ENCODE measurements at regions not wholly inside any gene's neighbourhood (a gene's known extent, or its start where the extent isn't known, plus 50 kb on each side); places are given as distances from the start of the nearest gene placed in this dataset.

DNA sequence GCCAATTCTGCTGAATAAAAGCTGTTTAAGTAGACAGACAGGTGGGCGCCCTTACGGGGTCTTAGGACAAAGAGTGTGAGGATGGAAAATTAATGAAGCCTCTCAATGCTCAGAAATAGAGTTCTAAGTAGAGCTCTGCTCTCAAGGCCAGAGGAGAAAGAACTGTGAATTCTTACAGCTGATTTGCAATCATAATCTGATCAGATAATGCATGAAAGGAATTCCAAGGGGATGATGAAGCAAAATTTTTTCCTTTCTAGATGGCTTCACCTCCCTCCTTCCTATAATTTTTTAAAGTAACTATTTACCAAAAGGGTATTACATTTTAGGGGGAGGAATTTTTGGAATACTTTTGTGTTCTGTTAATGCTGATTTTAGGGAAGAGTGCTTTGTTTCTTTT, 308.1 kb upstream of the HS3ST5 start:
- TF ChIP-seq ZSCAN9 (CRISPR knock-in tag; IDR thresholded peaks at IDR 0.05; ENCODE audit: borderline replicate concordance) (no peak), EP300 (IDR thresholded peaks at IDR 0.05; ENCODE audit: low read depth in 2 of 2, low read length in 2 of 2) (no peak), EP300 (CRISPR knock-in tag; IDR thresholded peaks at IDR 0.05; ENCODE audit: borderline replicate concordance) (no peak), KDM5A (IDR thresholded peaks at IDR 0.05; ENCODE audit: borderline replicate concordance, low read length) (no peak), TCF7 (IDR thresholded peaks at IDR 0.05; ENCODE audit: low read depth) (no peak)

Measured in HepG2 (cell line).